Thyroid gland (tissue), 4 donors: ENCODE measurements at regions not wholly inside any gene's neighbourhood (a gene's known extent, or its start where the extent isn't known, plus 50 kb on each side); places are given as distances from the start of the nearest gene placed in this dataset.

Experiments
- DNase-seq, 2 donors: peaks; one replicate each; pipeline ENCODE4 v3.0.0-alpha.2; 2019
- H3K27ac ChIP-seq, 3 donors: fragments of 200-600 bp; sonication (generic); 1 replicate in 2 of 3; 2 replicates in 1 of 3; pipeline ENCODE4 v1.5.1; 2016 to 2019; ENCODE audit warnings: mild to moderate bottlenecking in 1 of 3, moderate library complexity in 1 of 3
- H3K27me3 ChIP-seq: fragments of 200-600 bp; sonication (generic); one replicate; pipeline ENCODE4 v1.5.1; 2019
- H3K36me3 ChIP-seq, 2 donors: fragments of 200-600 bp; sonication (generic); one replicate each; pipeline ENCODE4 v1.5.1; 2016 to 2019
- H3K4me1 ChIP-seq, 2 donors: fragments of 200-600 bp; sonication (generic); one replicate each; pipeline ENCODE4 v1.5.1; 2017 to 2019
- H3K4me3 ChIP-seq, 3 donors: fragments of 200-600 bp; sonication (generic); replicated peaks in 1 of 3; 1 replicate in 2 of 3; 2 replicates in 1 of 3; pipeline ENCODE4 v1.5.1; 2016; ENCODE audit warnings: mild to moderate bottlenecking in 1 of 3
- H3K9me3 ChIP-seq: fragments of 200-600 bp; sonication (generic); one replicate; pipeline ENCODE4 v1.5.1; 2017
- POLR2A ChIP-seq, 2 donors: fragments of 450-650 bp; IDR thresholded peaks; one replicate each; pipeline ENCODE4 v1.6.1; 2017; ENCODE audit warnings: antibody characterized with exemption in 2 of 2, mild to moderate bottlenecking in 2 of 2, moderate library complexity in 1 of 2
- WGBS, 2 donors: methylation state at CpG; one replicate each; pipeline ENCODE4 v1.1.5; 2017; 5-methylcytosine and 5-hydroxymethylcytosine counted together
- intact Hi-C: fragments of 100-400 bp; cut with DNase I; formaldehyde crosslinking; loops from one replicate; pipeline ENCODE4 v1.15.1; 2023
- TF ChIP-seq, protein P1 (sequence below), 6 experiments: fragments of 200-600 bp in 3 of 6; fragments of 450-650 bp in 3 of 6; sonication (generic) in 3 of 6; IDR thresholded peaks; one replicate each; pipeline ENCODE4 v1.5.1; 2016 to 2019; ENCODE audit warnings: antibody characterized with exemption in 6 of 6, mild to moderate bottlenecking in 2 of 6, inconsistent platforms in 1 of 6, moderate library complexity in 1 of 6

- Histone ChIP-seq H3K27me3 (no peaks in the 10 kb centered on the region), H3K36me3 (no peaks in the 10 kb centered on the region), H3K9me3 (no peaks in the 10 kb centered on the region), H3K4me1 (no peaks in the 10 kb centered on the region), H3K4me3 (no peak overlapping the region), H3K27ac (no peak overlapping the region)
- TF ChIP-seq, protein P1, sequence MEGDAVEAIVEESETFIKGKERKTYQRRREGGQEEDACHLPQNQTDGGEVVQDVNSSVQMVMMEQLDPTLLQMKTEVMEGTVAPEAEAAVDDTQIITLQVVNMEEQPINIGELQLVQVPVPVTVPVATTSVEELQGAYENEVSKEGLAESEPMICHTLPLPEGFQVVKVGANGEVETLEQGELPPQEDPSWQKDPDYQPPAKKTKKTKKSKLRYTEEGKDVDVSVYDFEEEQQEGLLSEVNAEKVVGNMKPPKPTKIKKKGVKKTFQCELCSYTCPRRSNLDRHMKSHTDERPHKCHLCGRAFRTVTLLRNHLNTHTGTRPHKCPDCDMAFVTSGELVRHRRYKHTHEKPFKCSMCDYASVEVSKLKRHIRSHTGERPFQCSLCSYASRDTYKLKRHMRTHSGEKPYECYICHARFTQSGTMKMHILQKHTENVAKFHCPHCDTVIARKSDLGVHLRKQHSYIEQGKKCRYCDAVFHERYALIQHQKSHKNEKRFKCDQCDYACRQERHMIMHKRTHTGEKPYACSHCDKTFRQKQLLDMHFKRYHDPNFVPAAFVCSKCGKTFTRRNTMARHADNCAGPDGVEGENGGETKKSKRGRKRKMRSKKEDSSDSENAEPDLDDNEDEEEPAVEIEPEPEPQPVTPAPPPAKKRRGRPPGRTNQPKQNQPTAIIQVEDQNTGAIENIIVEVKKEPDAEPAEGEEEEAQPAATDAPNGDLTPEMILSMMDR (IDR thresholded peaks at IDR 0.05), result no peak
- TF ChIP-seq POLR2A (IDR thresholded peaks at IDR 0.05), result no peak
- DNase-seq, result no peak
- intact Hi-C loops, result no loop called here
These were observed 407.0 kb downstream of the HTR7 start for GRCh38 chr10:90450797-90451196.

GRCh38 chr10:90451283-90451682 lies 406.6 kb downstream of the HTR7 start:
- H3K36me3 ChIP-seq, result no peaks in the 10 kb centered on the region
- no peaks in the 10 kb centered on the region for H3K27me3 ChIP-seq

GRCh38 chr10:90458054-90458453 lies 399.8 kb downstream of the HTR7 start:
- no peaks in the 10 kb centered on the region for H3K9me3 ChIP-seq
- TF ChIP-seq, protein P1 (IDR thresholded peaks at IDR 0.05), result no peak
- no peak for TF ChIP-seq POLR2A (IDR thresholded peaks at IDR 0.05)
- intact Hi-C loops, result no loop called here
- no peaks in the 10 kb centered on the region for H3K27me3 ChIP-seq
- WGBS, 2 donors, result 90 to 91% methylated on average over 1 of the region's 1 CpG
- no peak overlapping the region for H3K4me3 ChIP-seq
- H3K36me3 ChIP-seq, result no peaks in the 10 kb centered on the region
- H3K4me1 ChIP-seq, result no peaks in the 10 kb centered on the region
- no peak for DNase-seq
- no peak overlapping the region for H3K27ac ChIP-seq

More at GRCh38 chr10:90451283-90451682, 406.6 kb downstream of the HTR7 start:
- H3K4me1 ChIP-seq, result no peaks in the 10 kb centered on the region
- WGBS, 2 donors, result 0% methylated on average over 1 of the region's 1 CpG
- TF ChIP-seq, protein P1 (IDR thresholded peaks at IDR 0.05), result no peak
- no peak for TF ChIP-seq POLR2A (IDR thresholded peaks at IDR 0.05)
- intact Hi-C loops, result no loop called here
- H3K27ac ChIP-seq, result no peak overlapping the region
- H3K9me3 ChIP-seq, result no peaks in the 10 kb centered on the region
- no peak overlapping the region for H3K4me3 ChIP-seq
- DNase-seq, result no peak

DNA sequence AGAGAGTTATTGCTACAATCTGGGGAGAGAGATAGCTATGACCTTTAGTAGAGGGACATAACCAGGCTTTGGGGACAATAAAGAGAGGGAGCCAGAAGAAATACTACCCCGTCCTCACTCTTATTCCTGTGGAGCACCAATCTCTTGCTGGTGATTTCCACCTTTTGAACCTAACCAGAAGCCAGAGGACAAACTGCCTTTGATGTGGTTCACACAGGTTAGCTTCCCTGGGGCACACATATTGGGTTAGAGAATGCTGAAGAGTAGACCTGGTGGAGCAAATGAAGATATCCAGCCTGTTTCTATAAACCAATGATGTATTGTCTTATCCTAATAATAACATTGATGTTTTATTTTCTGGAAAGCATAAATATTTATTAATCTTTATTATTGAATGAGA lies 399.3 kb downstream of the HTR7 start:
- intact Hi-C loops, result no loop called here
- no peaks in the 10 kb centered on the region for H3K36me3 ChIP-seq
- H3K4me3 ChIP-seq, result no peak overlapping the region
- TF ChIP-seq, protein P1 (IDR thresholded peaks at IDR 0.05), result no peak
- TF ChIP-seq POLR2A (IDR thresholded peaks at IDR 0.05), result no peak
- WGBS, 2 donors, result 67 to 79% methylated on average over 1 of the region's 1 CpG
- H3K9me3 ChIP-seq, result no peaks in the 10 kb centered on the region
- H3K27ac ChIP-seq, result no peak overlapping the region
- no peaks in the 10 kb centered on the region for H3K27me3 ChIP-seq
- no peak for DNase-seq
- H3K4me1 ChIP-seq, result no peaks in the 10 kb centered on the region

- H3K27me3 ChIP-seq, result no peaks in the 10 kb centered on the region
- no peaks in the 10 kb centered on the region for H3K36me3 ChIP-seq
- no peaks in the 10 kb centered on the region for H3K9me3 ChIP-seq
- no peak overlapping the region for H3K27ac ChIP-seq
- H3K4me1 ChIP-seq, result no peaks in the 10 kb centered on the region
- 45 to 70% methylated on average over 4 of the region's 4 CpGs for WGBS, 2 donors
- DNase-seq, result no peak
- TF ChIP-seq POLR2A (IDR thresholded peaks at IDR 0.05), result no peak
- TF ChIP-seq, protein P1 (IDR thresholded peaks at IDR 0.05), result no peak
- no peak overlapping the region for H3K4me3 ChIP-seq
- intact Hi-C loops, result no loop called here
These were observed 396.2 kb downstream of the HTR7 start for GRCh38 chr10:90461437-90462155.
